CD4-positive, CD25-positive, alpha-beta regulatory T cell (primary cell): ENCODE measurements at regions not wholly inside any gene's neighbourhood (a gene's known extent, or its start where the extent isn't known, plus 50 kb on each side); places are given as distances from the start of the nearest gene placed in this dataset.
"Not testable (repeated sequence)": the region's sequence is repeated elsewhere in the genome, so short reads cannot be mapped to it uniquely, and the experiment has no call there.

Experiments
- ATAC-seq, 2 donors: fragments of 150-1000 bp; cut with Tn5 transposase; one replicate each; pipeline ENCODE4 v1.10.0; 2021; ENCODE audit warnings: low read depth in 2 of 2, moderate number of reproducible peaks in 2 of 2, moderate library complexity in 1 of 2
- DNase-seq, 3 donors: peaks; one replicate each; pipeline versions ENCODE4 v3.0.0 to v3.0.0-alpha.2; 2012 to 2022; ENCODE audit warnings: mixed read lengths in 1 of 3
- H3K27ac ChIP-seq: one replicate; pipeline ENCODE4 v1.7.0; 2013; ENCODE audit warnings: mild to moderate bottlenecking, low read length; ENCODE audit not compliant: insufficient read depth, poor library complexity, severe bottlenecking
- H3K27me3 ChIP-seq: one replicate; pipeline ENCODE4 v1.7.0; 2013; ENCODE audit warnings: low read length; ENCODE audit not compliant: control insufficient read depth, insufficient read depth
- H3K36me3 ChIP-seq: one replicate; pipeline ENCODE4 v1.7.0; 2013; ENCODE audit warnings: mild to moderate bottlenecking, low read length, moderate library complexity; ENCODE audit not compliant: control insufficient read depth, insufficient read depth
- H3K4me1 ChIP-seq: 2 replicates; pipeline ENCODE4 v1.7.0; 2013; ENCODE audit warnings: mild to moderate bottlenecking, low read length; ENCODE audit not compliant: insufficient read depth, control insufficient read depth, poor library complexity, severe bottlenecking
- H3K4me3 ChIP-seq: one replicate; pipeline ENCODE4 v1.7.0; 2013; ENCODE audit warnings: low read depth, mild to moderate bottlenecking, low read length, moderate library complexity
- H3K9me3 ChIP-seq, 2 experiments: 1 replicate in 1 of 2; 2 replicates in 1 of 2; pipeline ENCODE4 v1.7.0; 2013; ENCODE audit warnings: low read length in 2 of 2, mild to moderate bottlenecking in 1 of 2, moderate library complexity in 1 of 2; ENCODE audit not compliant: control insufficient read depth in 2 of 2
- H3K27ac Mint-ChIP-seq, 3 donors: one replicate each; pipeline ENCODE4 v1.8.0; 2020 to 2022; ENCODE audit warnings: mild to moderate bottlenecking in 3 of 3, mixed read lengths in 3 of 3, moderate library complexity in 2 of 3
- H3K27me3 Mint-ChIP-seq: one replicate; pipeline ENCODE4 v1.8.0; 2022; ENCODE audit warnings: mild to moderate bottlenecking, mixed read lengths
- H3K36me3 Mint-ChIP-seq: one replicate; pipeline ENCODE4 v1.8.0; 2020; ENCODE audit warnings: mixed read lengths
- H3K4me1 Mint-ChIP-seq, 4 donors: one replicate each; pipeline ENCODE4 v1.8.0; 2020 to 2022; ENCODE audit warnings: mixed read lengths in 4 of 4, mild to moderate bottlenecking in 1 of 4
- H3K4me3 Mint-ChIP-seq, 4 donors: one replicate each; pipeline ENCODE4 v1.8.0; 2020 to 2022; ENCODE audit warnings: mild to moderate bottlenecking in 4 of 4, mixed read lengths in 4 of 4, moderate library complexity in 3 of 4
- H3K9me3 Mint-ChIP-seq, 7 donors: one replicate each; pipeline ENCODE4 v1.8.0; 2020 to 2022; ENCODE audit warnings: mixed read lengths in 7 of 7, mild to moderate bottlenecking in 3 of 7, moderate library complexity in 2 of 7

GRCh38 chr4:18159117-18159912 lies 137.8 kb upstream of the LCORL start:
- H3K27ac ChIP-seq, H3K27me3 ChIP-seq, H3K27ac Mint-ChIP-seq, H3K4me3 ChIP-seq, DNase-seq, ATAC-seq, H3K9me3 Mint-ChIP-seq, H3K9me3 ChIP-seq, H3K4me1 Mint-ChIP-seq, H3K36me3 Mint-ChIP-seq, H3K4me1 ChIP-seq, H3K4me3 Mint-ChIP-seq, H3K27me3 Mint-ChIP-seq, H3K36me3 ChIP-seq: not testable (repeated sequence)

- no peak overlapping the region for H3K4me3 ChIP-seq
- no peaks in the 10 kb centered on the region for H3K4me1 ChIP-seq
- no peak overlapping the region for H3K27ac ChIP-seq
- ATAC-seq = no peak
- no peaks in the 10 kb centered on the region for H3K36me3 Mint-ChIP-seq
- no peaks in the 10 kb centered on the region for H3K9me3 ChIP-seq
- no peak overlapping the region for H3K4me3 Mint-ChIP-seq
- H3K4me1 Mint-ChIP-seq = no peaks in the 10 kb centered on the region
- peaks cover 0 to 4% (median 0%) of the 10 kb centered on the region in 7 donors for H3K9me3 Mint-ChIP-seq
- H3K36me3 ChIP-seq = no peaks in the 10 kb centered on the region
- H3K27me3 ChIP-seq = no peaks in the 10 kb centered on the region
- no peak for DNase-seq
- no peaks in the 10 kb centered on the region for H3K27me3 Mint-ChIP-seq
- no peak overlapping the region for H3K27ac Mint-ChIP-seq
Observed at GRCh38 chr4:18155067-18156041, 133.8 kb upstream of the LCORL start.

GRCh38 chr4:18138076-18138665 lies 116.6 kb upstream of the LCORL start:
- DNase-seq = no peak
- no peak overlapping the region for H3K27ac Mint-ChIP-seq
- no peaks in the 10 kb centered on the region for H3K36me3 Mint-ChIP-seq
- ATAC-seq = no peak
- H3K4me3 Mint-ChIP-seq = no peak overlapping the region
- Histone ChIP-seq H3K27ac (no peak overlapping the region), H3K4me3 (no peak overlapping the region), H3K4me1 (no peaks in the 10 kb centered on the region), H3K36me3 (no peaks in the 10 kb centered on the region), H3K27me3 (peaks cover 2% of the 10 kb centered on the region), H3K9me3 (no peaks in the 10 kb centered on the region)
- H3K4me1 Mint-ChIP-seq = no peaks in the 10 kb centered on the region
- peaks cover 0 to 4% (median 0%) of the 10 kb centered on the region in 7 donors for H3K9me3 Mint-ChIP-seq
- no peaks in the 10 kb centered on the region for H3K27me3 Mint-ChIP-seq

- Mint-ChIP-seq H3K27me3 (no peaks in the 10 kb centered on the region), H3K4me1 (no peaks in the 10 kb centered on the region), H3K27ac (no peak overlapping the region), H3K9me3 (peaks cover 0 to 4% (median 0%) of the 10 kb centered on the region in 7 donors), H3K4me3 (no peak overlapping the region), H3K36me3 (no peaks in the 10 kb centered on the region)
- Histone ChIP-seq H3K4me3 (no peak overlapping the region), H3K36me3 (no peaks in the 10 kb centered on the region), H3K4me1 (no peaks in the 10 kb centered on the region), H3K27ac (no peak overlapping the region), H3K9me3 (no peaks in the 10 kb centered on the region), H3K27me3 (peaks cover 2% of the 10 kb centered on the region)
- DNase-seq (no peak), ATAC-seq (no peak)
Observed at GRCh38 chr4:18134111-18134510, 112.6 kb upstream of the LCORL start.

- H3K27ac ChIP-seq = no peak overlapping the region
- peaks cover 2% of the 10 kb centered on the region for H3K27me3 ChIP-seq
- DNase-seq = no peak
- H3K4me1 ChIP-seq = no peaks in the 10 kb centered on the region
- no peaks in the 10 kb centered on the region for H3K27me3 Mint-ChIP-seq
- H3K9me3 ChIP-seq = no peaks in the 10 kb centered on the region
- no peak overlapping the region for H3K27ac Mint-ChIP-seq
- H3K9me3 Mint-ChIP-seq = peaks cover 0 to 4% (median 0%) of the 10 kb centered on the region in 7 donors
- no peak overlapping the region for H3K4me3 Mint-ChIP-seq
- no peaks in the 10 kb centered on the region for H3K36me3 ChIP-seq
- ATAC-seq = no peak
- H3K4me3 ChIP-seq = no peak overlapping the region
- H3K4me1 Mint-ChIP-seq = no peaks in the 10 kb centered on the region
- H3K36me3 Mint-ChIP-seq = no peaks in the 10 kb centered on the region
Observed at GRCh38 chr4:18130256-18130655, 108.7 kb upstream of the LCORL start.

GRCh38 chr4:18128241-18128640 lies 106.7 kb upstream of the LCORL start:
- no peaks in the 10 kb centered on the region for H3K27me3 Mint-ChIP-seq

GRCh38 chr4:18127030-18127429 lies 105.5 kb upstream of the LCORL start:
- H3K4me3 Mint-ChIP-seq = no peak overlapping the region
- no peaks in the 10 kb centered on the region for H3K36me3 Mint-ChIP-seq
- no peak overlapping the region for H3K27ac Mint-ChIP-seq
- H3K9me3 Mint-ChIP-seq = no peaks in the 10 kb centered on the region
- no peak for DNase-seq
- H3K4me1 Mint-ChIP-seq = no peaks in the 10 kb centered on the region
- Histone ChIP-seq H3K9me3 (no peaks in the 10 kb centered on the region), H3K4me3 (no peak overlapping the region), H3K27ac (no peak overlapping the region), H3K4me1 (no peaks in the 10 kb centered on the region), H3K36me3 (no peaks in the 10 kb centered on the region), H3K27me3 (no peaks in the 10 kb centered on the region)
- no peak for ATAC-seq
- no peaks in the 10 kb centered on the region for H3K27me3 Mint-ChIP-seq

More at GRCh38 chr4:18128241-18128640, 106.7 kb upstream of the LCORL start:
- H3K36me3 Mint-ChIP-seq = no peaks in the 10 kb centered on the region
- ATAC-seq (no peak), DNase-seq (no peak)
- Histone ChIP-seq H3K36me3 (no peaks in the 10 kb centered on the region), H3K27ac (no peak overlapping the region), H3K4me1 (no peaks in the 10 kb centered on the region), H3K9me3 (no peaks in the 10 kb centered on the region), H3K27me3 (no peaks in the 10 kb centered on the region), H3K4me3 (no peak overlapping the region)
- no peaks in the 10 kb centered on the region for H3K4me1 Mint-ChIP-seq
- no peak overlapping the region for H3K27ac Mint-ChIP-seq
- H3K4me3 Mint-ChIP-seq = no peak overlapping the region
- H3K9me3 Mint-ChIP-seq = no peaks in the 10 kb centered on the region
